ENCODE measurements at regions not wholly inside any gene's neighbourhood (a gene's known extent, or its start where the extent isn't known, plus 50 kb on each side); places are given as distances from the start of the nearest gene placed in this dataset.

DNA sequence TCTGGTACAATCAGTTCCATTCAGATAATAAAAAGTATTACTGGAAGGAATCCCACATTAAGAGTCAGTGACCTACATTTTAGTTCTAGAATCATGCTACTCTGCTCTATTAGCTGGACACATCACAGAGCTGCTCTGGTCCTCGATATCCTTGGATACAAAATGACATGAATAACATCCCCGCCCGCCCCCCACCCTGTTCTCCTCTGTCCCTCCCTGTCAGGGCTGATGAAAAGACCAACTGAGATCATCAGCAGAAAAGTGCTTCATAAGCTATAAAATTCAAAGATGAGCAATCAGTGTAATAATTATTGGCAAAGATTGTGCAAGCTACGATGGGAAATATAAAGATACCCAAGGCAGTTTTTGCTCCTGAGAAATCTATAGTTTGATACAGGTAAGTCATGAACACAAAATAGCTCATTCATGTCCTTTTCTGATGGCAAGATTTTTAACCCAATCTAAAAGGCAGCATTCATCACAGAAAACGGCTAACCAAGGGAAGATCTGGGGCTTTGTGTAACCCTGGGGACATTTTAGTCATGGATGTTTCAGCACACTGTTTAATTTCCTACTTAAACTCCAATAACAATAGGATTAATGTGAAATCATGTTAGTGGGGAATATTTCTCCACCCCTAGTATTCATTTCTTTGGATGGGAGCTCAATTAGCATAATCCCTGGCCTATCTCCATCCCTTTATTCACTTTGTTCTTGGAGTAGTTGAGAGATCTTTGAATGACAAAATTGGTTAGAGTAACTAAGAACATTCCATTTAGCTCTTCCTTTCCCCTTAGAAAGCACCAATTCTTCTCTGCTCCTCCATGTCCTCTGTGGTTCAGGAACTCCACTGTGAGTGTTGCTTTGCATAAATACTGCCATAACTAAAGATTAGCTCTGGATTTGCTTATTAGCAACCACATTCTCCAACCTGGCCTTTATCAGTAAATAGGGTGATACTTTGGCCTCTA lies 459.4 kb upstream of the GRIA1 start:
- no peak for DNase-seq

DNA sequence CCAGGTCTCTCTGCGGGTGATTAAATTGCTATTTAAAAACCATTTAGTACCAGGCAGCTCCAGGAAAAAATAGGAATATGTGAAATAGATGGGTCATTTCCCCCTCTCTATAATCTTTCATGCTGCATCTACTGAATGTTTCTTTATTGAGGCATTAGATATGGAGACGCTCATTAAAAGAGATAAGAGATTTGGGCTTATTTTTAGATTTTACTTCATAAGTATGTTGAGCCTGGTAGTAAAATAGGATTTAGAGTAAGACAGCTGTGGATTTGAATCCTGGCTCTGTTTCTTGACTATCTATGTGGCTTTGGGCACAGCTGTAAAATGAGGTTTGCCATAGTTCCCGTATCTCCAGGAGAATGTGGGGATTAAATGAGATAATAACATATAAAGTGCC lies 451.0 kb upstream of the GRIA1 start:
- no peak for DNase-seq

DNA sequence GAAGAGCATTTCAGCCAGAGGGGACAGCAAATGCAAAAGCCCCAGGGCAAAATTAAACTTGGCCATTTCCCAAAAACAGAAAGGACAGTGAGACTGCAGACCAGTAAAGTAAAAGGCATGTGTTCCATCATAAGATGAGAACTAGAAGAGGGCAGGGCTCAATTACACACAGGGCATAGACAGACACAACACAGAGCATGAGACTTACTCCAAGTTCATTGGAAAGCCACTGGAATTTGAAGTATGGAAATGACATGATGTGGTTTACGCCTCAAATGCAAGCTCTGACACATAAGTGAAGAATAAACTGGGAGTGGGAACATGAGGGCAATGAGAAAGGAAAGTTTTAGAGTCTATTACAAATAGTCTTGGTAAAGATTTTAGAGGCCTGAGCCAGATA lies 446.6 kb upstream of the GRIA1 start:
- no peak for DNase-seq

DNA sequence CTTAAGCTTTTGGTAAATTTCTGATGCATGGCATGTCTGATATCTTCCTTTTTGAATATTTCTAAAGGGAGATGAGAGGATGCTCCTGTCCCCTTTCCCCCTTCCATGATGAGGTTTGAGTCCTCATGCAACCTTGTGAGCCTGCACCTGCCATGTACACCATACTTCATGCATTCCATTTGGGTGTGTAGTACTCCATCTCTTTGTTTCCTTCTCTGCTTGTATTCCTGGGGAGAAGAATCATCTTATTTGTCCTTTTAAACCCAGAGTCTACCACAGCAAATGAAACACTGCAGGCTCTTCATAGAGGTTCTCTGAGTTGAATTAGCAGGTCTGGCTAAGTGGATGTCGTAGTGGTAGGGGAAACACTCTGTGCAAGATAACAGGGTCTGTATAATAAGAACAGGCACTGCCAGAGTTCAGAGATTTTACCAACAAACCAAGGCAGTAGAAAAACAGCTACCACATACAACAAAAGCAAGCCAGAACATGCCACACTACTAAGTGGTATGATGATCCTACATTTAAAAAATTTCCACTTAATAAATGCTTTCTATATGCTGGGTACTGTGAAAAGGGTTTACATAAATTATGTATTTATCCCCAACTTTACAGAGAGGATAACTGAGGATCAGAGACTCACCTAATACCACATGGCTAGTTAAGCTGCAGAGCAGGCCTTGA lies 439.8 kb upstream of the GRIA1 start:
- DNase-seq = no peak

DNA sequence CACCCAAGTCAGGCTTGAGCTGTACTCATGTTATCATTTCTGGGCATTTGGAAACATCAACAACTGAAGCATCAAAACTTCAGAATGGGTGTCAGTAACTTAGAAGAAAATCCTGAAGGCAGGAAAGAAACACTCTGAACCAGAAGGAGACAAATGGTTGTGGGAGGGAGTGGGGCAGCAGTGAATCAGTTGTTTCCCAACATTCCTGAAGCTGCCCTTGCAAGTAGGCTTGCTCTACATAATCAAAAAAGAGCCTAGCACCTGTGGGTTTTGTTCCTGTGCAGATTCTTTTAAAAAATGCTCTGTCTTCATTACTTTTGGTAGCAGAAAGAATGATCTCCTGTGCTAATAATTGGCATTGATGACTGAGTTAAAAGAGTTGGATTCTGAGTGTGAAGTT lies 424.2 kb upstream of the GRIA1 start:
- no peak for DNase-seq

DNA sequence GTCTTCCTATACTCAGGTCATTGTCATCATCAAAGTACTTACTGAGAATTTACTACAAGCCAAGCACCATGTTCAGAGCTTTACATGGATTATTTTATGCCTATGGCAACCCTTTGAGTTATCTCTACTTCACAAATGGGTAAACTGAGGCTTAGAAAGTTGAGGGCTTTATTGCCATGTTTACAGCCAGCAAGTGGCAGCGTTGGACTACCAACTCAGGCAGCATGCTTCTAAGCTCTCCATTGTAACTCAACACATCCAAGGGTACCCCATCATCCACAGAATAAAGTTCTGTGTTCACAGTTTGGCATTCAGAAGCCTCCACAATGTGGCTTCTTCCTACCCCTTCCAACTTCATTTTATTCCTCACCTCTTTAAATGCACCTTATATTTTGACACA lies 422.6 kb upstream of the GRIA1 start:
- no peak for DNase-seq

DNA sequence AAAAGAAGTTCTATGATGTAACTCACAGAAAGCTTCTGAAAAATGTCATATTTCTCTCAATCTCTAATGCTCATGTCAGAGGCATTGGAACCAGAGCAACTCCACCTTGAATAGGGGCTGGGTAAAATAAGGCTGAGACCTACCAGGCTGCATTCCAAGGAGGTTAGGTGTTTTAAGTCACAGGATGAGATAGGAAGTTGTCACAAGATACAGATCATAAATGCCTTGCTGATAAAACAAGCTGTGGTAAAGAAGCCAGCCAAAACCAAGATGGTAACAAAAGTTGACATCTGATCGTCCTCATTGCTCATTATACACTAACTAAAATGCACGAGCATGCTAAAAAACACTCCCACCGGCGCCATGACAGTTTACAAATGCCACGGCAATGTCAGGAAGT lies 411.1 kb upstream of the GRIA1 start:
- no peak for DNase-seq

DNA sequence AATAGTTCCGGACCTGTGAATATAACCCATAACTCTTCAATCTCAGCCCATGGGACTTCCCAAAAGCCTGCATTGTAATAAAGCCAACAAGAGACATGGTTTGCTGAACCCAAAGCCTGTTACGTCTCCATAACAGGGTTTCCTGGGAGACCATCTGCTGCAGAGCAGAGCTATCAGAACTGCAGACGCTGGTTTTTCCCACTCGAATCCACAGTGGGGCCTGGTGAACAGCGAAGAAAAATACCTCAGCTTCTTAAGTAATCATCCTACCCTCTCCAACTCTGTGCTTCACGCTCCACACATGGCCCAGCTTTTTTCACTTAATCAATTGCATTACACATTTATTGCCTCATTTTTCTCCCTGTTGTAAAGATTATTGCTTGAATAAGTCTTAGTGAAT lies 409.5 kb upstream of the GRIA1 start:
- no peak for DNase-seq

DNA sequence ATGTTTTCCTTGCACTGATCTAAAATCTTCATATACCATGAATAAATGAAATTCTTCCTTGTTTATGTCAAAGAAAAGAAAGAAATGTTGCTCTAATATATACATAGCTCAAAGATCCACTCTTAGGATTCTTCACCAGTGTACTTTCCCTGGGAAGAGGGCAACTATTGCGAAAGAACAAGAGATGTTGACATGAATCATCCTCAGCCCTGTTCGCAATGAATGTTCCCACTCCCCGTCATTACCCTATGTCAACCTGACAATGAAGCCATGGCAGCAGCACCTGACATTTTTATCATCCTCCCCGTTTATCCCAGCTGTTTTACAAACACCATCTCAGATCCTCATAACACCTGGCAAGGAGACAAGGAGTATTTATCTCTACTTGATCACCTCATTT lies 409.1 kb upstream of the GRIA1 start:
- DNase-seq = no peak

DNA sequence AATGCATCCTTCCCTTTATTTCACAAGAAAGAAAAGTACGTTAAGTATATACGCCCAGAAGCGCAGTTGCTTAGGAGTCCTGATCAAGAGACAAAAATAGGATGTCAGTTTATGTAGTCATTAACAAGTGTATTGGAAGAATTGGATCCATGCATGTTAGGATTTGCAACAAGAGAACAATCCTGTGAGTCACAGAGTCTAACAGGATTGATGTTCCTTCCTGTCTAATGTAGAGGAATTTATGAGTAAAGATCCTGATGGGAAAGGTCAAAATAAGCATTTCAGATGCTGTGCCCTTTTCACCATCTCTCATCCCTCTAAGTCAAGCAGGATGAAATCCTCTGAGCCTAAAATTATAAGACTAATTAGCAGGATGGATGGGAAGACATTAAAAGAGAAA lies 406.0 kb upstream of the GRIA1 start:
- no peak for DNase-seq

DNA sequence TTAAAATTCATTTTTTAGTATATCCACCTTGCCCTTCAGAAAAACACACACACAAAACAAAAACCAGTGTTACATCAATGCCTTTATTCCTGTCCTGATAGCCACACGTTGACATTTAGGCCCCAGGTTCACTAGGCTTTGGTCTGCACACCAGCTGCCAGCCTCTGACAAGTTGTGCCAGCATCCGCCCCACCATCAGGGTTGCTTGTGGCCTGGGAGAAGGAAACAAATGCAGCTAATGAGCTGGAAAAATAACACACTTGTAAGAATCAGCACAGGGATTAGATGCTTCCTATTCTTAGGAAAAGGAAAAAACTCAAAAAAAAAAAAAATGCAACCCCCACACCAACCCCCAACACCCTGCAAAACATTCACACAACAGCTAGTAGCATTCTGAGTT lies 404.0 kb upstream of the GRIA1 start:
- no peak for DNase-seq

DNA sequence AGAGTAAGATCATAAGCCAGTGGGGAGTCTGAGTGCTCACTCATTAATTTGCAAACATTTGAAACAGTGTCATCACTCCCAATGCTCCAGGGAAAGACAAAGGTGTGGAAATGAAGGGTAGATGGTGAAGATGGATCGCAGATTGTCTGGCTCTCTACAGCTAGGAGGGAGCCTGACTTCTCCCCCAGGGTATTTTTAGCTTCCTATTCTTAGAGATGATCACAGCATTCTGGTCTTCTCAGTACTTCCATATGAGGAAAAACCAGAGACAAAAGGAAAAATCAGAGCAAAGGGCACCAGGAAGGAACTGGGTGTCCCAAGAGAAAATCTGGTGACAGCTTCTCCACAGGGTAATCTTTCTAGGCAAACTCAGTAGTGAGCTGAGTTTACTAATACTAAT lies 401.9 kb upstream of the GRIA1 start:
- no peak for DNase-seq

DNA sequence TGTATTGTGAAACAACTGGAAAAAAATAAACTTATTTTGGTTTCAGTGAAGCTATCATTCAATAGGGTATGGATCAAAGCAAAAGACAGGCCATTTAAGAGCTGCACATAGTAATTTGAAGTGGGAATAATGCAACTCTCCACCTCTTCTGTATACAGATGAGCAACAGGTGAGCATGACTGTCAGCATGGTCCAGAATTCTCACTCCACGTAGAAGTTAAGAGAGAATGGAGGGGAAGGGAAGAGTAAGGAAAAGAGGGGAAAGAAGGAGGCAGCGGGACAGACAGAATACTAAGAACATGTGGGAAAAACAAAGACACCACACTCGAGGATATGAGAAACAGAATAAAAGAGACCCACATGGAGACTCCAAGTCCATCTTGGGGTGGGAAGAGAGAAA lies 396.1 kb upstream of the GRIA1 start:
- no peak for DNase-seq

DNA sequence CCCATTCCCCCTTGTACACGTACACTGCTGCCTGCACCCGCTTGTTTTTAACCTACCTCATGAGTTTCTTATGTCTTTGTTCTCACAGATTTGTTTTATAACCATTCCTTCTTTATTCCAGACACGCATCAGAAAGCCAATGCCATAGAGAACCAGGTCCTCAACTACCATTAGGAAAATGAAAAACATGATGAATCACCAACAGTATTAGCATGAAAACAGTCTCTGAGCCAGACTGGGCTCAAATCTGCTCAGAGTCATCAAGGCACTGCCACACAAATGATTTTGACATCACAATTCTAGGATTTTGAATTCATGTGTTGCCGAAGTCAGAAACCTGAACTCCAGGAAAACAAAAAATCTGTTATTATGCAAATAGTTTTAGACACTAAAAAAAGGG lies 394.1 kb upstream of the GRIA1 start:
- DNase-seq = no peak

DNA sequence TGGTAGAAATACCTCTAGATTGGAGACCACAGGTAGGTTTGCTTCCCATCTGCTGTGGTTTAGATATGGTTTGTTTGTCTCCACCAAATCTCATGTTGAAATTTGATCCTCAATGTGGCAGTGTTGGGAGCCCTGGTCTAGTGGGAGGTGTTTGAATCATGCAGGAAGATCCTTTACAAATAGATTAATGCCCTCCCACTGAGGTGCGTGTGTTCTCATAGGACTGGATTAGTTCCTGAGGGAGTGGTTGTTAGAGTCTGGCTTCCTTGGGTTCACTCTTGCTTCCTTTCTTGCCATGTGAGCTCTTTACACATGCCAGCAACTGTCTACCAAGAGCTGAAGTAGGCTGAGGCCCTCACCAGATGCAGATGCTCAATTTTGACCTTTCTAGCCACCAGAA lies 391.1 kb upstream of the GRIA1 start:
- DNase-seq = no peak

DNA sequence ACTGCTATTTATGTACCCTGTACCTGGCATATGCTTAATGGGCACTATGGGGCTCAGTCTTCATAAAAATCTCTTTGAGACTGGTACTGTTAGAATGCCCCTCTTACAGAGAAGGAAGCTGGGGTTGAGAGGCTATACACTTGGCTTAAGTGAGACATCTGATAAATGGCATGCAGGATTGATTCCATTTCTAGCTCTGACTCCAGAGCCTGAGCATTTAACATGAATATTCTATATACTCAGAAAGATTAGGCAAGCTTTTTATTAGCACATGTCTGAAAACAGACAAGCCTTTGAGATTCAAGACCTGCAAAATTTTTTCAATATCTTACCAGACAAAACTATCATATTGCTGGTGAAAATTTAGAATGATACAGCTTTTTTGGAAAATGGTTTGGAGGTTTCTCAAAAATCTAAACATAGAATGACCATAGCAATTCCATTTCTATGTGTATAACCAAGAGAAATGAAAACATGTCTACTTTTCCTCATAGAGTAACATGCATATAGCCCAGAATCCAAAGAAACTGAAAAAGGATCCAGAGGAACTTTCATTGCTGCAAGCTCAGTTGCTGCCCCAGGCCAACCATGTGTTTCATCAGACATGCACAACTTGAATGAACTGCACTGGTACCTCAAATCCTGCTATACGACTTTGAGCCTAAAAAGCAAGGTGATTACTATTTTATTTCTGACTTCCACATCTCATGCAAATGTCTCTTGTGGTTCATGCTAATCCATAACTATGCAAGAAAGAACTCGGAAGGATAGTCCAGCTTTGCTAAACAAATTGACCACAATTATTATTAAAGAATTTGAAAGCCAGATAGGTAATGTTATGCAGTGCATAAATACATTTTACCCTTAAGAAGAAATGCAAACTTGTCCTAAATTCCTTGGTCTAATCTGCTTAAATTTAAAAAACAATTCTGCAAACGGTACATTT lies 389.0 kb upstream of the GRIA1 start:
- DNase-seq = no peak

DNA sequence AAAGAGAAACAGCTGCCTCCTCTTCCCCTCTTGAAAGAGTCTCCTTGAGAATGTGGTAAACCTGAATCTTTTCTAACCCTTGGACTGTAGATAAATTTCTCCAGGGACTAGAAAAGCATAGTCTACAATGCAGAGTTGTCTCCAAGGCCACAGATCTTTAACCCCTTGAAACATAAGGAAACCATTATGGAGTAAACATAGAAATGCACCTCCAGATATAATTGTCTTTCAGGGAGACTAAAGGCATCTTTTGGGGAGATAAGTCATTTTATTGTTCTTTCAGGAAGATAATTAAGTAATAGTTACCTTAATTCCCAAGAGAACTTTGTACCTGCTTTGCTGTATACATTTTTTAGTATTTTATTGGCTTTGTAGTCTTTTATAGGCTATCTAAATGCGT lies 373.6 kb upstream of the GRIA1 start:
- DNase-seq = no peak

DNA sequence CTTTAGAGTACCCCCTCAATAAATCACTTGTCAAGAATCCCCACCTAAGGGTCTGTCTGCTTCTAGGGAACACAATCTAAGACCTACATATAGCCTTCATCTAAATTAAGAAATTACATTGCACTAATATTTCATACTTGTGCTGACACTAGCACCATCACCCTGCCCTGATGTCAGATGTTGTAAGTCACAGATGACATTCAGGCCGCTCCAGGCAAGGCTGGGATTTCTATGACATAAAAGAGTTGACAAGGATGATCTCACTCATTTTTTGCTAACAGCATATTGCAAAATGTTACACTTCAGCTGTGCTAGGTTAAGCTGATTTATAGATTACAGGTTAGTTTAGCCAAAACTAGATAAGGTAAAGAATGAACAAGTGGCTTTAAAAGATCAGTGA lies 372.5 kb upstream of the GRIA1 start:
- DNase-seq = no peak

DNA sequence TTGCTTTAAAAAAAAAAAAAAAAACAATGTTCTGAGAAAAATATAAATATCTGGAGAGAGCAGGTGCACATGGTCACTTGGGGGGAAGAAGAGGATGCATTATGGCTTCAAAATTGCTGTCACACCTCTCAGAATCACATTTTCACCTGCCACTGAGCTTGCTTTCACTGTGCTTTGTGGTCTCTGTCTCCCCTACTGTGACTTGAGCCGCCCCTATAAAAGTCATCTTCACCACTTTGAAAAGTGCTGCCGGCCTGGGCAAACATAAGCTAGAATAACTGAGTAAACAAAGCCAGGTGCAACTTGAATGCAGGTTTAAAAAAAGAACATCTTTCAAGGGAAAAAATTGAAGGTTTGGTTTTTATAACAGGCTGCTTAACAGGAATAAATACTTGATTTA lies 368.1 kb upstream of the GRIA1 start:
- DNase-seq = peak; percentile 99

DNA sequence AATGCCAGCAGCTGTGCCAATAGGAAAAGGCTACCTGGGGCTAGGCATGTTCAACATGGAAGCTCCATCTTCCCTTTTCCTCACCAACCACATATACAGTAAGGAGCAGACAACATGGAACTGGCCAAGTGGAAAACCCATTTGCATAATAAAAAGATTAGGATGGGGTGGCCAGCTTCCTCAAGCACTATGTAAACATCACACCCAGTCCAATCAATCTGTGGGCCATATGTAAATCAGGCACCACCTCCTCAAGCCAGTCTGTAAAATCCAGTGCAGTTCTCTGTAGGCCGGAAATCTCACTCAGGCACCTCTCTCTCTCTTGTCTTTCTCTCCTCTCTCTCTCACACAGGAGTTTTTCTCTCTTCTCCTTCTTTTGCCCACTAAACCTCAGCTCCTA lies 360.2 kb upstream of the GRIA1 start:
- peak; percentile 78 for DNase-seq

DNA sequence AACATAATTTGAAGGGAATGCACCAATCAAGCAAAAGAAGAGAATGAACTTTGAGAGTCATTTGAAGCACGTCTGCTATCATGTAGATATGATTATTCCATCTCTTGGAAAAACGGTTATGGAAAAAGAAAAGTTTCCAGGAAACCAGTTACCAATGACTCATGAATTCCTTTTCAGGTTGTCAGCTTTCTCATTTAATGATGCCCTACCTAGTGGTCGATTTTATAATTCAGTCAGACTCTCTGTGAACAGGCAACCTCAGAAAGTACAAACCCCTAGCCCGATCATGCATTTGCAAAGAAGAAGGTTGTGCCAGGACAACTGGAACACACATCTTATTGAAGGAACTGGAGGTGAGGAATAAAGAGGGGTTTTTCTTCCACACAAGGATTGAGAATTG lies 355.1 kb upstream of the GRIA1 start:
- no peak for DNase-seq

DNA sequence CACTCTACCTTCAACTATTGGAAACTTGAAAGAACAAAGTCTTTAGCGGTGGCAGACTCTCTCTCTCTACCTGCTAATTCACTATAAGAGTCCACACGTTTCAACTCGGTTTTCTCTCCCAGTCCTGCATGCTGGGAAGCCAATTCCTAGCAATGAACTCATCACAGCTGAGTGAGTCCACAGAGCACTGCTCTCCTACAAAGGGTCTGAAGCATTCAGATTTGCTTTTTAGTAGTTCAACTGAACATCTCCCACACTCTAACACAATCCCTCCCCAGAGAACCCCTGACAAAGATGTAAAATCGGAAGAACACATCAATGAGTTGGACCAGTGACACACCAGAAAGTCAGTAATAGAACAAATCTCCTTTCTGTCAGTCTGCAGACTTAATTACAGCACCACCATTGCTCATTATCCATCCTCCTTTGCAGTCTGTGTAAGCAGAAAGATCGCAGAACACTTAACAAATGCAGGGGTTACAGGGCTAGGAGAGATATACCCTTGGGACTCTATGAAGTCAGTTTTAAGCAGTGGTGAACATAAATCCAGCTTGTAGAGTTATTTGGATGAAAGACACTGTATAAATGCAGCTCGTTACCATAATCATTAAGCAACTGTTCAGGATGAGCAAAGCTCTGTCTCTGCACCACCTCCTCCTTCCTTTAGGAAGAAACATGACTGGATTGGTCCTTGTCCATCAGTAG lies 353.4 kb upstream of the GRIA1 start:
- DNase-seq = no peak

Data from NCI-H2081 treated with DMSO at 0.1 percent for 48 hours (cell line).